Spleen (tissue), 11 donors: ENCODE measurements at regions not wholly inside any gene's neighbourhood (a gene's known extent, or its start where the extent isn't known, plus 50 kb on each side); places are given as distances from the start of the nearest gene placed in this dataset.

ENCODE experiments used
- DNase-seq: peaks from one replicate; pipeline ENCODE4 v3.0.0-alpha.2; 2020
- H3K27ac ChIP-seq, 8 donors: fragments of 200-600 bp; sonication (generic) in 7 of 8; 1 replicate in 4 of 8; 2 replicates in 4 of 8; pipeline versions ENCODE4 v1.5.0 to v1.8.0; 2016 to 2021; ENCODE audit warnings: inconsistent platforms in 4 of 8, mild to moderate bottlenecking in 4 of 8, moderate library complexity in 1 of 8
- H3K27me3 ChIP-seq, 7 donors: fragments of 200-600 bp; sonication (generic) in 6 of 7; replicated peaks in 1 of 7; 1 replicate in 4 of 7; 2 replicates in 3 of 7; pipeline versions ENCODE4 v1.5.0 to v1.8.0; 2016 to 2021; ENCODE audit warnings: inconsistent platforms in 3 of 7, mild to moderate bottlenecking in 1 of 7
- H3K36me3 ChIP-seq, 6 donors: fragments of 200-600 bp; sonication (generic) in 5 of 6; 1 replicate in 4 of 6; 2 replicates in 2 of 6; pipeline versions ENCODE4 v1.5.0 to v1.8.0; 2016 to 2021; ENCODE audit warnings: inconsistent platforms in 2 of 6
- H3K4me1 ChIP-seq, 6 donors: fragments of 200-600 bp; sonication (generic) in 5 of 6; 1 replicate in 3 of 6; 2 replicates in 3 of 6; pipeline versions ENCODE4 v1.5.0 to v1.8.0; 2016 to 2021; ENCODE audit warnings: inconsistent platforms in 3 of 6
- H3K4me3 ChIP-seq, 8 donors: fragments of 200-600 bp; sonication (generic) in 7 of 8; 1 replicate in 4 of 8; 2 replicates in 4 of 8; pipeline versions ENCODE4 v1.5.0 to v1.8.0; 2016 to 2021; ENCODE audit warnings: inconsistent platforms in 4 of 8, mild to moderate bottlenecking in 4 of 8, moderate library complexity in 2 of 8
- H3K9me3 ChIP-seq, 8 donors: fragments of 200-600 bp; sonication (generic) in 7 of 8; 1 replicate in 4 of 8; 2 replicates in 4 of 8; pipeline versions ENCODE4 v1.5.0 to v1.8.0; 2016 to 2021; ENCODE audit warnings: inconsistent platforms in 4 of 8
- POLR2A ChIP-seq, 3 donors: fragments of 450-650 bp; IDR thresholded peaks; one replicate each; pipeline ENCODE4 v1.5.1; 2017; ENCODE audit warnings: antibody characterized with exemption in 3 of 3, mild to moderate bottlenecking in 1 of 3
- POLR2AphosphoS5 ChIP-seq, 3 donors: sonication (generic); formaldehyde crosslinking; IDR thresholded peaks; one replicate each; pipeline ENCODE4 v1.5.1; 2017; ENCODE audit warnings: antibody characterized with exemption in 3 of 3
- WGBS, 5 donors: extraction: QIAGEN DNeasy Blood & Tissue Kit in 3 of 5; methylation state at CpG; one replicate each; pipeline versions ENCODE4 v1.1.5 to v1.1.7; 2013 to 2018; 5-methylcytosine and 5-hydroxymethylcytosine counted together
- intact Hi-C: fragments of 100-400 bp; cut with DNase I; formaldehyde crosslinking; loops from one replicate; pipeline ENCODE4 v1.15.0; 2023; ENCODE audit warnings: low total_unique reads
- TF ChIP-seq, protein P1 (sequence below), 11 experiments: fragments of 200-600 bp in 7 of 11; fragments of 450-650 bp in 4 of 11; sonication (generic) in 4 of 11; IDR thresholded peaks in 8 of 11; conservative IDR thresholded peaks in 3 of 11; 1 replicate in 7 of 11; 2 replicates in 4 of 11; pipeline versions ENCODE4 v1.4.0 to v1.8.0; 2016 to 2021; ENCODE audit warnings: antibody characterized with exemption in 11 of 11, inconsistent platforms in 4 of 11, mild to moderate bottlenecking in 1 of 11
- donor health status: healthy with polysubstance abuse.
- donor health status: DM: no; HTN: no; CAD: no; lungs with moderate emphysema.
- donor health status: DM: no; HTN: no; CAD: no.
- donor health status: Bipolar disorder and iron deficiency.
- donor health status: healthy.
- donor health status: DM: no; HTN: no; CAD: no.
- donor health status: DM: yes; HTN: yes; CAD: no.

DNA sequence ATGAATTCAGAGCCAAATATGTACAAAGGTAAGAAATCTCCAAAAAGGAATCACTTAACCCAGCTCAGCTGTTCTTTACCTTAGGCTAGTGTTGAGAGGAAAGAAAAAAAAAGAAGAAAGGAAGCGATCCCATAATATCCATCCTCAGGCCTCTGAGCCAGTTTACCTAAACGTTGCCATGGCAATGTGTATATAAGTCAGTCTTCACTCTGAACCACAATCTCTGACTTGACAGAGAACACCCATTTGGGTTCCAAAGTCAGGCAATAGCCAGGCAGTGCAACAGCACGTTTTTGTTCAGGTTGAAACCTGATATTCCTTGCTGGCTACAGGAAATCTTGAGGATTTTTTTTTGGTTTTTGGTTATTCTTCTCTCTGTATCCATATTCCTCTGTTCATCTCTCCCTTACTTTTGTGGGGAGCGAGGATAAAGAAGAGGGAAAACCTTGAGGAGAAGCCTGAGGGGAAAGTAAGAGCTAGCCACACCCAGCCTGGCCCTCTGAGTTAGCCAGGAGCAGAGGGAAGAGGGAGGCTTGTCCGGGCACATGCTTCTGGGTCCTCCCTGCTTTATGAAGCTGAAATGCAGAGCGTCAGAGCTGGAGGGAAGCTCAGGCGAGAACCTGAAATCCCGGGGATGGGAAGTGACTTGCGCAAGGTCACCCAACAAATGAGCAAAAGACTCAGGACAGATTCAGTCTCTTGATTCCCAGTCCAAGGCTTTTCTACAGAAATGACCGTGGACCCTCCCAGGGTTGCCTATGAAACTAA lies 152.7 kb downstream of the SOX9 start:
- Histone ChIP-seq H3K27ac (no peak overlapping the region), H3K4me3 (no peak overlapping the region), H3K4me1 (no peaks in the 10 kb centered on the region), H3K9me3 (peaks cover 0 to 15% (median 0%) of the 10 kb centered on the region in 8 donors), H3K36me3 (no peaks in the 10 kb centered on the region), H3K27me3 (peaks cover 0 to 11% (median 0%) of the 10 kb centered on the region in 7 donors)
- 58 to 72% (median 66%) methylated on average over 10 of the region's 10 CpGs for WGBS, 5 donors
- TF ChIP-seq, protein P1, sequence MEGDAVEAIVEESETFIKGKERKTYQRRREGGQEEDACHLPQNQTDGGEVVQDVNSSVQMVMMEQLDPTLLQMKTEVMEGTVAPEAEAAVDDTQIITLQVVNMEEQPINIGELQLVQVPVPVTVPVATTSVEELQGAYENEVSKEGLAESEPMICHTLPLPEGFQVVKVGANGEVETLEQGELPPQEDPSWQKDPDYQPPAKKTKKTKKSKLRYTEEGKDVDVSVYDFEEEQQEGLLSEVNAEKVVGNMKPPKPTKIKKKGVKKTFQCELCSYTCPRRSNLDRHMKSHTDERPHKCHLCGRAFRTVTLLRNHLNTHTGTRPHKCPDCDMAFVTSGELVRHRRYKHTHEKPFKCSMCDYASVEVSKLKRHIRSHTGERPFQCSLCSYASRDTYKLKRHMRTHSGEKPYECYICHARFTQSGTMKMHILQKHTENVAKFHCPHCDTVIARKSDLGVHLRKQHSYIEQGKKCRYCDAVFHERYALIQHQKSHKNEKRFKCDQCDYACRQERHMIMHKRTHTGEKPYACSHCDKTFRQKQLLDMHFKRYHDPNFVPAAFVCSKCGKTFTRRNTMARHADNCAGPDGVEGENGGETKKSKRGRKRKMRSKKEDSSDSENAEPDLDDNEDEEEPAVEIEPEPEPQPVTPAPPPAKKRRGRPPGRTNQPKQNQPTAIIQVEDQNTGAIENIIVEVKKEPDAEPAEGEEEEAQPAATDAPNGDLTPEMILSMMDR (IDR thresholded peaks at IDR 0.05 in 8 of 11, conservative IDR thresholded peaks at IDR 0.05 in 3 of 11): no peak
- TF ChIP-seq POLR2AphosphoS5 (IDR thresholded peaks at IDR 0.05) (no peak), POLR2A (IDR thresholded peaks at IDR 0.05) (no peak)
- no peak for DNase-seq
- intact Hi-C loops: no loop called here

DNA sequence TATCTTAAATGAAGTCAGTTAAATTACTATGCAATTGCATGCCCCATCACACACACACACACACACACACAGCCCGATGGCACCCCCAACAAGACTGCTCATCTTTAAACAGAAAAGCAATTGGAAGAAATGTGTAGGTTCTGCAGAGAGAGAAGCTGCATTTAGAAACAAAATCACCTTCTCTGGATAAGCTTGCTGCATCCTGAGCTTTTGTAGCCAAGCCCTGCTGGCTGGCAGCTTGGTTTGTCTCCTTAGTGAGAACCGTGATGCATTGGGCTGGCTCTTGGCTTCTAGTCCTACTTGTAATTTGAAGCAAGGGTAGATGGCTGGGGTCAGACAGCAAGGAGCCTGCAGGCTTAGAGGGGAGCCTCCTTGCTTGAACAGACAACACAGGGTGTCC lies 153.8 kb downstream of the SOX9 start:
- intact Hi-C loops: no loop called here
- Histone ChIP-seq H3K27ac (no peak overlapping the region), H3K4me3 (no peak overlapping the region), H3K27me3 (peaks cover 0 to 4% (median 0%) of the 10 kb centered on the region in 7 donors), H3K36me3 (no peaks in the 10 kb centered on the region), H3K9me3 (peaks cover 0 to 15% (median 0%) of the 10 kb centered on the region in 8 donors), H3K4me1 (no peaks in the 10 kb centered on the region)
- 77 to 93% (median 84%) methylated on average over 2 of the region's 2 CpGs for WGBS, 5 donors
- TF ChIP-seq POLR2AphosphoS5 (IDR thresholded peaks at IDR 0.05) (no peak), POLR2A (IDR thresholded peaks at IDR 0.05) (no peak)
- TF ChIP-seq, protein P1 (IDR thresholded peaks at IDR 0.05 in 8 of 11, conservative IDR thresholded peaks at IDR 0.05 in 3 of 11): no peak
- no peak for DNase-seq

DNA sequence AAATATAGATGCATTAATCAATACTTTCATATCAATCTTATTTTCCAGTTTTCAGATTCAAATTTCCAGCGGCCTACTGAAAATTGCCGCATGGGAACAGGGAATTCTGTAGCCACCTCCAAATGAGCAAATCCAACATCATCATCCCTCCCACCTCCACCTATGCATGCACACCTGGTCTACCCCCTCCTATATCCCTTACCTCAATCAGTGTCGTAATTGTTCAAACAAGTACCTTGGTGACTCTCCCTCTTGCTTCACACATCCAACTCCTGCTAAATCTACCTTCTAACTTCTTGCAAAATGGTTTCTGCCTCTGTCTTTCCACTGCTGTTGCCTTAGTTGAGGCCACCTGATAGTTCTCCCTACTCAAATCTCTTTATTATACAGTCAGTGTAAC lies 160.1 kb downstream of the SOX9 start:
- intact Hi-C loops: no loop called here
- Histone ChIP-seq H3K4me1 (no peaks in the 10 kb centered on the region), H3K36me3 (no peaks in the 10 kb centered on the region), H3K27ac (no peak overlapping the region), H3K4me3 (no peak overlapping the region), H3K27me3 (no peaks in the 10 kb centered on the region), H3K9me3 (peaks cover 0 to 3% (median 0%) of the 10 kb centered on the region in 8 donors)
- TF ChIP-seq, protein P1 (IDR thresholded peaks at IDR 0.05 in 8 of 11, conservative IDR thresholded peaks at IDR 0.05 in 3 of 11): no peak
- TF ChIP-seq POLR2AphosphoS5 (IDR thresholded peaks at IDR 0.05) (no peak), POLR2A (IDR thresholded peaks at IDR 0.05) (no peak)
- no peak for DNase-seq
- 93 to 98% (median 98%) methylated on average over 3 of the region's 3 CpGs for WGBS, 5 donors

DNA sequence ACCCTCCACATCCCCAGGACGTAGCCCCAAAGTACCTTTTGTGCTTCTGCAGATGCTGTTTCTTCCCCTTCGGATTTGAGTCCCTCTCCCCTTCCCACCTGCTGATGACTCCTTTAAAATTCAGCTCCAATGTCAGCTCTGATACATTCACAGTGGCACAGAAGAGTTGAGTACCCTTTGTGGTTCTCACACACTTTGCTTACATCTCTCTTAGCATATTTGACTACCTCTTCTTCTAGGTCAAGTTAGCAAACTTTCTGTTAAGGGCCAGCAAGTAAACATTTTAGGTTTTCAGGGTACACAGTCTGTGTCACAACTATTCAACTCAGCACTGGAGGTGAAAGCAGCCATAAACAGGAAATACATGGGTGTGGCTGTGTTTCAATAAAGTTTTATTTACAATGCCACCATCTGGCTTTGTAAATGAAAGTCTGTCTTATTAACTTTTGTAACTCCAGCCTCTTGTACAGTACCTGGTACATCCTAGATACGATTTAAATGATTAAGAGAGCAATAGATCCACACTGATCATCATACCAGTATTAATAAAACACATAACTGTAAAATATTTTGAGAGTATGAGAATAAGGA lies 161.7 kb downstream of the SOX9 start:
- no peaks in the 10 kb centered on the region for H3K4me1 ChIP-seq
- no peaks in the 10 kb centered on the region for H3K27me3 ChIP-seq
- no peak for DNase-seq
- WGBS, 5 donors: 63 to 81% (median 65%) methylated on average over 3 of the region's 3 CpGs
- no peaks in the 10 kb centered on the region for H3K36me3 ChIP-seq
- H3K27ac ChIP-seq: no peak overlapping the region
- intact Hi-C loops: no loop called here
- TF ChIP-seq, protein P1 (IDR thresholded peaks at IDR 0.05 in 8 of 11, conservative IDR thresholded peaks at IDR 0.05 in 3 of 11): no peak
- TF ChIP-seq POLR2AphosphoS5 (IDR thresholded peaks at IDR 0.05) (no peak), POLR2A (IDR thresholded peaks at IDR 0.05) (no peak)
- no peaks in the 10 kb centered on the region for H3K9me3 ChIP-seq
- no peak overlapping the region for H3K4me3 ChIP-seq
